ENCODE measurements at regions not wholly inside any gene's neighbourhood (a gene's known extent, or its start where the extent isn't known, plus 50 kb on each side); places are given as distances from the start of the nearest gene placed in this dataset.

DNA sequence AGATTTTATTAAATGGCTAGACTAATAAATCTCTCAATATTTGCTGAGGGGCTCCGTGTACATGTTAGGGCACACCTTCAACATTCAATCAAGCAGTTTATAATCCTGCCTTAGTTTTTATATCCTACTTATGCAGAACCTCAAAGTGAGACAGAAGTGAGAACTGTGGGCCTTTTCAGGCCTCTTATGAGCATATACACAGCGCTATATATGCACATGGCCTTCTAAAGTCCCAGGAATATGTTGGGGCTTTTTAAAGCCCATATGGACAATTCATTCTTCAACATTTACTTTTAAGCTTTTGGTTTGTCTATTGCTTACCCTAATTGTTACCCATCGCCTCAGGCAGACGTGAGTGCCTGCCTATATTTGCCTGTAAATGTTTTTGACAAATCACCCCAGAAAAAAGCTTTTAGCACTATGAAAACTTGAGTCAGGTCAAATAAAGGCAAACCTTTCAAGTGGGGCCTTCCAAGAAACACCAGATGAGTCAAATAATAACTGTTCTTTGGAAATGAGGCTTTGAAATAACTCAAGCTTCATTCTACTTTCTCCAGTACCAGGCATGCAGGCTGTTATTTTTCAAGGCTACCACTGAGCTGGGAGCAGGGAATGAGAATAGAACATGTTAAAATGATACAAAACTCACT is 58.2 kb downstream of the ESM1 start:
- Mint-ChIP-seq H3K27me3 (peaks cover 0 to under 1% of the 10 kb centered on the region in 2 donors), H3K9me3 (peaks cover 7 to 13% of the 10 kb centered on the region in 2 donors), H3K4me3 (no peak overlapping the region), H3K36me3 (peaks cover 0 to 3% of the 10 kb centered on the region in 2 donors), H3K4me1 (no peaks in the 10 kb centered on the region), H3K27ac (no peak overlapping the region)
- DNase-seq, result no peak
- ATAC-seq (replicated peaks), result no peak

DNA sequence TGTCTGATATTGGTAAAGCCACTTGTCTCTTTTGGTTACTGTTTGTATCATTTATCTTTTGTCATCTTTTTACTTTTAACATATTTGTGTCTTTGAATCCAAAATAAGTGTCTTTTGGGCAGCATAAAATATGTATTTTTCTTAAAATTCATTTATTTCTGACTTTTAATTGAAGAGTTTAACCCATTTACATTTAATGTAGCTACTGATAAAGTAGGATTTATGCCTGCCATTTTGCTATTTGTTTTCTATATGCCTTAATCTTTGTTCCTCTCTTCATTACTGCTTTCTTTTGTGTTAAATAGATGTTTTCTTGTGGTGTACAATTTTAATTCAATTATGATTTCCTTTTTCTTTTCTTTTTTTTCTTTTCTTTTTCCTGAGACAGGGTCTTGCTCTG is 60.9 kb downstream of the ESM1 start:
- Mint-ChIP-seq H3K27me3 (peaks cover 8 to 26% of the 10 kb centered on the region in 2 donors), H3K27ac (no peak overlapping the region), H3K9me3 (peaks cover 8 to 15% of the 10 kb centered on the region in 2 donors), H3K4me1 (no peaks in the 10 kb centered on the region), H3K36me3 (peaks cover 0 to 3% of the 10 kb centered on the region in 2 donors), H3K4me3 (no peak overlapping the region)
- DNase-seq, result no peak
- no peak for ATAC-seq (replicated peaks)

DNA sequence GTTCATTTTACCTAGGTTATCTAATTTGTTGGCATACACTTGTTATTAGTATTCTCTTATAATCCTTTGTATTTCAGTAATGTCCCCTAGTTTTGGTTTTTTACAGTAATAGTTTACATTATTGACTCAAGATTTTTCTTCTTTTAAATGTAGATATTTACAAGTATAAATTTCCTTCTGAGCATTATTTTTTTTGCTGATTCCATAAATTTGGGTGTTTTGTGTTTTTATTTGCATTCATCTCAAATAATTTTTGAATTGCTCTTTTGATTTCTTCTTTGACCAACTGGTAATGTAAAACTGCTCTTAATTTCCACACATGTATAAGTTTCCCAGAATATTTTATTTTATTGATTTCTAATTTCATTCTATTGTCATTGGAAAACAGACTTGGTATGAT is 68.1 kb downstream of the ESM1 start:
- H3K9me3 Mint-ChIP-seq, result peaks cover 5 to 6% of the 10 kb centered on the region in 2 donors
- no peak overlapping the region for H3K27ac Mint-ChIP-seq

DNA sequence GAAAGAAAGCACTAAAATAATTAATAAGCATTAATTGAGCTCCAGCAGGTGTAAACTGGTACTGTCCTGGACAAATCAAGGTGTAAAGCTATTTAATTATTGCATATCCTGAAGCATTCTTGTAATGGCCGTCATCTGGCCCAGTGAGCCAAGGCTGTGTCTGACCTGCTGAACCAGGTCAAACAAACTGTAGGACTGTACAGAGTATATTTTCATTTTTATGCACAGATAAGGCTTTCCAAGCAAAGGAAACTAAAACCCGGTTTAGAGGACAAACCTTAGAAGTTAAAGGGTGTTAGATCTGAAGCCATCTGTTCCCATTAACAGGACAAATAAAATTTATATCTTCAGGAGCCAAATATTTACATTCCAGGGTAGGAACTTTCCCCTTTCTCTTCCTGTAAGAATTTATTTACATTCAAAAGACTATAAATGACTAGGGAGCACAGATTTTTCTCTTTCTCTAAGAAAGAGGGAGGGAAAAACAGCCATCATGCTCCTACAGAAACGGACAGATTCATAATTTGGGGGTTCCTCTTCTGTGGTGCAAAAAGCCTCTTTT is 69.8 kb downstream of the ESM1 start:
- Mint-ChIP-seq H3K4me1 (no peaks in the 10 kb centered on the region), H3K27me3 (peaks cover 24 to 25% of the 10 kb centered on the region in 2 donors), H3K27ac (no peak overlapping the region), H3K36me3 (no peaks in the 10 kb centered on the region), H3K9me3 (peaks cover 5% of the 10 kb centered on the region in 2 donors), H3K4me3 (no peak overlapping the region)
- no peak for DNase-seq
- no peak for ATAC-seq (replicated peaks)

More for the DNA sequence above, 68.1 kb downstream of the ESM1 start:
- H3K4me1 Mint-ChIP-seq, result no peaks in the 10 kb centered on the region
- ATAC-seq (replicated peaks) (no peak), DNase-seq (no peak)
- no peak overlapping the region for H3K4me3 Mint-ChIP-seq
- no peaks in the 10 kb centered on the region for H3K36me3 Mint-ChIP-seq
- H3K27me3 Mint-ChIP-seq, result peaks cover 23 to 41% of the 10 kb centered on the region in 2 donors

DNA sequence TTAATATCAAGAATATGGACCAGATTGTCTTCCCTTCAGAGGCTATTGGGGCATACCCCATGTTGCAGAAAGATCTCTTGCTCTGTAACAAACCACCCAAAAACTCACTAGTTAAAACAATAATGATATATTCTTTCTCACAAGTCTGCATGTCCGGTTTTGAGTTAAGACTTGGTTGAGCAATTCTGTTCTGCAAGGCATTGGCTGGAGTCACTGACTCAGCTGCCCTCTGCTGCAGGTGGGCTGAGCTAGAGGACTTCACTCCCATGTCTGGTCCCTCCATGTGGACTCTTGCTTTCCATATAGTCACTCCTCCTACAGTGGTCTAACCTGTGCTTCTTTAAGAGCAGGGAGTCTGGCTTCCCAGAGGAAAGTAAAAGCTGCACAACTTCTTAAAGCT is 73.4 kb downstream of the ESM1 start:
- no peak overlapping the region for H3K4me3 Mint-ChIP-seq
- ATAC-seq (replicated peaks) (no peak), DNase-seq (no peak)
- no peak overlapping the region for H3K27ac Mint-ChIP-seq
- no peaks in the 10 kb centered on the region for H3K4me1 Mint-ChIP-seq
- H3K9me3 Mint-ChIP-seq, result no peaks in the 10 kb centered on the region
- no peaks in the 10 kb centered on the region for H3K36me3 Mint-ChIP-seq
- H3K27me3 Mint-ChIP-seq, result peaks cover 29 to 32% of the 10 kb centered on the region in 2 donors

DNA sequence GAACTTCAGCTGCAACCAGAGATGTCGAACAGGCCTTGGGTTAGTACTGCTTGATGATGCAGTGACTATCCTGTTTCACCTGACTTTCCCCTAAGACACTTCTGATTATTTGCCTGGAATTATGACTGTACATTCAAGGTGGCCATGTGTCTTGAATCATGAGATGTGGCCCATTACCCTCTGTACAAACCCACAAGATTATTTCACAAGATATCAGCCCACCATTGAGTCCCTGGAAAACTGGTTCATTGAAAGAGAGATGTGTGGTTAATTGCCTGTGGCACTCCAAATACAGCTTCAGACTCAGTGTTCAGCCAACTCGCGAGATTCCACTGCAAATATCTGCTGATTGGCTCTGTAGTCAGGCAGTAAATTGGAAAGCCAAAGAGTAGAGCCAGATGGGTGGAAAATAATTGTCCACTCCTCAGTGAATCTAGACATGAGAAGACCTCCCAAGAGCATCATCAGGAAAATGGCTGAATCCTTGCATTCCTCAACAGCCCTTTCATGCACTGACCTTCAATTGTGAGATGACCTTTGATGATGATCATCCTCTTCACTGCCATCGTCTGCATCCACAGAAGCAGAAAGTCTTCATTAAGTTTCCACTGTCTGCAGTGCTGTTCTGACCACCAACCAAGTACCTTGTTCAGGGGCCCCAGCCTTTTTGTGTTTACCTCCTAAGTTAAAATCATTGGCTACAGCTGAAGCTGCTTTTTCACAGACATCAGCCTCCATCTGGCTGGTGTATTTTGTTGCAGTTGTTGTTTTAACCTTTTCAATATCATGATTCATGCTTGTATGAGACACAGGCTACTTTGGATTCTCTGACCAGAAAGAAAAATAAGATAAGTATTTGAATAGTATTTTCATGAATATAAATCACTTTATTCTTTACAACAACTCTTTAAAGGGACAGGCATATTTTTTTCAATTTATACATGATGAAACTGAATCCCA is 75.2 kb downstream of the ESM1 start:
- Mint-ChIP-seq H3K4me3 (no peak overlapping the region), H3K9me3 (no peaks in the 10 kb centered on the region), H3K27me3 (peaks cover 31 to 32% of the 10 kb centered on the region in 2 donors), H3K36me3 (no peaks in the 10 kb centered on the region), H3K4me1 (peaks cover 0 to under 1% of the 10 kb centered on the region in 2 donors), H3K27ac (no peak overlapping the region)
- ATAC-seq (replicated peaks), result no peak
- no peak for DNase-seq

DNA sequence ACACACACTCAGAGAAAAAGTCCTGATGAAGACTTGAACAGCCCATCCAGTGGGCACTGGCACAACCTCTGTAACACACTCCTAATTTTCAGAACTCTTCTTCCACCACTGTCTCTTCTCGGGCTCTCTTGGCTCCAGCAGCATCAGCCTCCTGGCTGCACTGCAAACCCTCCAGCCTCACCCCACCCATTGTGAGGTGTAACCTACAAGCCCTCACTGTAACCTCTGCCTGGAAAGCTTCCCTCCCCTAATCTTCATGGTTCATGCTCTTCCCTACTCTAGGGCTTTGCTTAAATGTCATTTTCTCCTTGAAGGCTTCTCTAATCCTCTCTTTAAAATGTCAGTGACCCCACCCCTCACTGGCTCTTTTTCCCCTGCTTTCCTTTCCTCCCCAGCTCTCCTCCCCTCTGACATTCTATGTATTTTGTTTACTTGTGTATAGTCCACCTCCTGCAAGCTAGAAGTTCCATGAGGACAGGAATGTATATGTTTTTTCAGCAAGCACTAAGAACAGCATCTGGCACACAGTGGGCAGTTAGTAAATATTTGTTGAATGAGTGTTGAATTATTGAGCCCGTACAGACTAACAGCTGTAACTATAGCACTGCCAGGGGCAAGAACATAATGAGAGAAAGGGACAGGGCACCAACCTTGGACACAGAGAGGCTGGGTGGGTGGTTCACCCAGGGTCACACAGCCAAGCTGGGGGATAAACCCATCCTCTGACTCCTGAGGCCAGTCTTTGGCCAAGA is 76.4 kb downstream of the ESM1 start:
- H3K4me3 Mint-ChIP-seq, result no peak overlapping the region
- peaks cover 33 to 39% of the 10 kb centered on the region in 2 donors for H3K27me3 Mint-ChIP-seq
- no peak for DNase-seq
- ATAC-seq (replicated peaks), result no peak
- no peaks in the 10 kb centered on the region for H3K9me3 Mint-ChIP-seq
- H3K27ac Mint-ChIP-seq, result no peak overlapping the region
- no peaks in the 10 kb centered on the region for H3K36me3 Mint-ChIP-seq
- peaks cover 0 to 5% of the 10 kb centered on the region in 2 donors for H3K4me1 Mint-ChIP-seq

DNA sequence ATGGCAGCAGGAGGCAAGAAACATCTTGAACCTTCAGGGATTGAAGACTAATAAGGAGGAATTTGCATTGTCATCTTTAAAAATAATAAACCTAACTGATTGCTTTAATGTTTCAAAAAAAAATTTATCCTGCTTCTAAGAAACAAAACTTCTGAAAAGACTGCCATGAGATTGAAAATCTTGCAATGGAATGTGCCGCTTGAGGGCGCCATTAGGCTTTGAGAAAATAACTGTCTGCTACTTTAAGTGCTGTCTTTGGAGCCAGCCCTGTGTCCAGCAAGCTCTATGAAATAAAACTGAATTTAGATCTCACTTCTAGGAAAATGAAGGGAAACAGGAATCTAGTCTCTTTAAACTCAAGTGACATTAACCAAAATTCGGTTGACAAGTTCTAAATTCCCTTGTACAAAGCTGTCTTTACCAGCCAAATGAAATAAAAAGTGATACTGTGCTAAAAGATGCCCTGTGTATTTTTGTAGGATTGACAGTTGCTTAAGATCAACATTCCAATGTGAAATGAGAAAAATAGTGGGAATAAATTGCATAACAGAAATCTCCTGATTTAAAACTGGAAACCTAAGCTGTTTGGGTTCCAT is 79.4 kb downstream of the ESM1 start:
- no peak for ATAC-seq (replicated peaks)
- Mint-ChIP-seq H3K4me3 (no peak overlapping the region), H3K9me3 (no peaks in the 10 kb centered on the region), H3K36me3 (no peaks in the 10 kb centered on the region), H3K27me3 (peaks cover 41 to 44% of the 10 kb centered on the region in 2 donors), H3K4me1 (peaks cover 9 to 24% of the 10 kb centered on the region in 2 donors), H3K27ac (no peak overlapping the region)
- peak; percentile 38 for DNase-seq

DNA sequence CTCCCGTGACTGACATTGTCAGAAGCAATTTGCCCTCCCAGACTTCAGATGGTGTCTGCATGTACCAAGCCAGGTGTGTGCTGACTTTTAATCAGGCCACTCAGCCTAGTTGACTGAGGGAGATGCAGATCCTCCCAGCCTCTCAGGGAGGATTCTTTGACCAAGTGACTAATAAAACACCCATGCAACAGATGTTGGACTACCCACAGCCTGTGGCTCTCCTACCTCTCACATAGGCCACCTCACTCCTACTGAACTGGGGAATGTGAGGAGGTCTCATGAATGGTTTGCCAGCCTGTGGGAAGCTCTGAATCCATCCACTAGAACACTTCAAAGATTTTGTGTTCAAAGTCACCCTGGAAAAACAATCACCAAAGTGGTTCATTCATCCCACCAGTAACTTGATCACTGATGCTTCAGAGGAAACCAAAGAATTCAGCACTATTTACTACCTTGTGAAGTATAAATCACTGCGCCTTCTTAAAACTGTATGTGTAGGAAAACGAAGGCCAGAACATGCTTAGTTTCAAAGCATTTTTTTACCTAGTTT is 80.1 kb downstream of the ESM1 start:
- Mint-ChIP-seq H3K36me3 (no peaks in the 10 kb centered on the region), H3K27me3 (peaks cover 42 to 50% of the 10 kb centered on the region in 2 donors), H3K27ac (no peak overlapping the region), H3K9me3 (no peaks in the 10 kb centered on the region), H3K4me1 (peaks cover 9 to 24% of the 10 kb centered on the region in 2 donors), H3K4me3 (no peak overlapping the region)
- DNase-seq (no peak), ATAC-seq (replicated peaks) (no peak)

DNA sequence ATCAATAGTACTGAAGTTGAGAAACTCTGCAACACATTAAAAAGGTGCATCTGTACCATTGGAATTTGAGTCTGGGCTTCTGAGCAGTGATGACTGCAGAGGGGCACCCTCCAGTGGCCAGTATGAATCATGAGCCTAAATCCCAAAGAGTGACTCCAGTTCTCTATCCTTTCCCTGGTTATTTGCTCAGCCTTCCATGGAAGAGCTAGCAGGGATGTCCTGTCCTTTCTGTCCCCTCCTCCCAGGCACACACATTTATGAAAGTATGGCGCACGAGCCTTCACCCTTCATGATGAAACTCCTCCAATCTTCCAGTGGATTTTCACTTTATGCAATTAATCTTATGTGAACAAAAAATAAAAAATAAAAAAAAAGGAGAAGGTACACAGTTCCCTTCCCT is 81.0 kb downstream of the ESM1 start:
- Mint-ChIP-seq H3K27ac (no peak overlapping the region), H3K36me3 (no peaks in the 10 kb centered on the region), H3K4me1 (peaks cover 9 to 24% of the 10 kb centered on the region in 2 donors), H3K9me3 (no peaks in the 10 kb centered on the region), H3K4me3 (no peak overlapping the region), H3K27me3 (peaks cover 43 to 57% of the 10 kb centered on the region in 2 donors)
- DNase-seq (no peak), ATAC-seq (replicated peaks) (no peak)

DNA sequence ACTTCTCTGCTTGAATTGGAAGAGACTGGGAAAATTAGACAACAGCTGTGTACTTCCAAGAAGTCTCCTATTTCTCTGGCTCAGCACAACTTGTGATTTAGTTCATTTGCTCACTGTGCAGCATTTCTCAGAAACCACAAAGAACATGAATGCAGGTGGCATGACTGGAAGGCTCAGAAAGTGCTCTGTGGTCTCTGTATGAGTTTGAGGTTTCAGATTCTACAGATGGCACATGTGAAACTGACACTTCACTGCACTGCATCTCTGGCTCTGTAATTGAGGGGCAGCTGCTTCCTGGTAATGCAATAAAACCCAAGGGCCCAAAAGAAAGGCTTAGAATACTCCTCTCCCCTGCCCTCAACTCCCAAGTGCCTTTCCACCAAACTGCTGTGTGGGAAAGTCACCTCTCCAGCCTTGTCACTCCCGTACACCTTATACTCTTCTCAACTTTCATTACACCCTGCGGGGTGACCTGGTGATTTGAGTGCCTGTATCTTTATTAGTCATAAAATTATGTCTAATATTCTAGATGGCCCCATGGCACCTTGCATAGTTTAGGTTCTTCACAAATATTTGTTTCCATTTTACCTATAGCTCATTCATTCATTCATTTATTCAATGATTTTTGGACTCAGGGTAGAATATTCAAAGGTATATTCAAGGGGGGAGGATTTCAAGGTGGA is 82.5 kb downstream of the ESM1 start:
- Mint-ChIP-seq H3K36me3 (no peaks in the 10 kb centered on the region), H3K27me3 (peaks cover 43 to 58% of the 10 kb centered on the region in 2 donors), H3K9me3 (no peaks in the 10 kb centered on the region), H3K4me3 (peak overlapping the region; percentile 35 to 51), H3K27ac (no peak overlapping the region), H3K4me1 (peaks cover 9 to 24% of the 10 kb centered on the region in 2 donors)
- DNase-seq, result peak; percentile 63
- ATAC-seq (replicated peaks), result peak; percentile 100

DNA sequence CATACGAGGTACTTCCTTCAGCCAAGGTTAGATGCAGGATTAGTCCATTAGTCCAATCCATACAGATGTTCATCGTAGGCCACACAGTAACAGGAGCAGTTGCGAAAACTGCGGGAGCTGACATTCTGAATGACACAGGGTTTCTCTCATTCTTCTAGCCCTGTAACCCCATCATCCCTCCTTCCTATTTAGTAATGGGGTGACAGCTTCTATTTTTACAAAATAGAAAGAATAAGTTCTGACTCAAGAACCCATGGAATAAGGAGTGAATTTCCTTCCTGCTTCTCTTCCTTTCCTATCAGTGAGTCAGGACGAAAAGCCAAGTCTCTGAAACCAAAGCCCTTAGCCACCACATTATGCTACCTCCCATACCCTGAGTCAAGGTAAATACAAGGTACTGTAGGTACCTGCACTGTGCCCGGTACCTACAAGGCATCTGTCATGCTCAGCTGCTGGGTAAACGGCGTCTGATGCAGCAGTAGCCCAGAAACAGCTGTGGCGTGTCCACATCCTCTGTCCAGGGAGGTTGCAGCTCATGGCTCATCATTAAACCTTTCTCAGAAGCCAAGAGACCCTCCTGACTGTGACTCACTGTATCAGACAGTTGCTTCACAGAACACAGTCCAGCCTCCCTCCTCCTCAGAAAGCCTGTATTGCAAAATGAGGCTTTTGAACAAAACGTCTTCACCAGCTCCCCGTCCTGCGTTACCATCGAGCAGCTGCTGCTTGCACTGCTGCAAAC is 84.2 kb downstream of the ESM1 start:
- Mint-ChIP-seq H3K4me3 (no peak overlapping the region), H3K27ac (no peak overlapping the region), H3K36me3 (no peaks in the 10 kb centered on the region), H3K27me3 (peaks cover 47 to 63% of the 10 kb centered on the region in 2 donors), H3K4me1 (peaks cover 9 to 24% of the 10 kb centered on the region in 2 donors), H3K9me3 (no peaks in the 10 kb centered on the region)
- DNase-seq (no peak), ATAC-seq (replicated peaks) (no peak)
